ENCODE measurements at regions not wholly inside any gene's neighbourhood (a gene's known extent, or its start where the extent isn't known, plus 50 kb on each side); places are given as distances from the start of the nearest gene placed in this dataset.

- DNase-seq, result no peak
Observed at GRCh38 chr20:10771435-10772140, 97.8 kb upstream of the JAG1 start.

GRCh38 chr20:10774357-10774943 is 100.7 kb upstream of the JAG1 start:
- no peak for DNase-seq

- DNase-seq, result no peak
Observed at GRCh38 chr20:10777710-10778109, 103.9 kb upstream of the JAG1 start.

DNA sequence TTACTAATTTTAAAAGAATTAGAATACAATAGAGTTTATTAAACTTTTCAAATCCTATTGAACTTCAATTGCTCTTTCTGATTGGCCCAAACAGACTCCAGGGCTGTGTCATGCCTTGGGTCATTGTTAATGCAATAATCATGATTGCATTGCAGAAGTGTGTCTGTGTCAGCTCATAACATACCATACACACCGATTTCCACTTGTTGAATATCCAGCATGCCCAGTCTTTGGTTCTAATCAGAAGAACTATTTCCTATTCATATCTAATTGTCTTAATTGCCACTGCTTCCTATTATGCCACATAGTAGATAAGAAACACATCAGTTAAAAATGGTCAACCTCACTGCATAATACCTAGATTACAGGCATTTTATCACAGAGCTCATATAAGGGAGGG is 106.1 kb upstream of the JAG1 start:
- no peak for DNase-seq

GRCh38 chr20:10780901-10781300 is 107.1 kb upstream of the JAG1 start:
- DNase-seq, result no peak

GRCh38 chr20:10781526-10781925 is 107.7 kb upstream of the JAG1 start:
- DNase-seq, result no peak

- peak; percentile 69 for DNase-seq
Observed at GRCh38 chr20:10783707-10784553, 110.1 kb upstream of the JAG1 start.

- no peak for DNase-seq
Observed at GRCh38 chr20:10784554-10785183, 110.9 kb upstream of the JAG1 start.

GRCh38 chr20:10786678-10787077 is 112.9 kb upstream of the JAG1 start:
- DNase-seq, result no peak

DNA sequence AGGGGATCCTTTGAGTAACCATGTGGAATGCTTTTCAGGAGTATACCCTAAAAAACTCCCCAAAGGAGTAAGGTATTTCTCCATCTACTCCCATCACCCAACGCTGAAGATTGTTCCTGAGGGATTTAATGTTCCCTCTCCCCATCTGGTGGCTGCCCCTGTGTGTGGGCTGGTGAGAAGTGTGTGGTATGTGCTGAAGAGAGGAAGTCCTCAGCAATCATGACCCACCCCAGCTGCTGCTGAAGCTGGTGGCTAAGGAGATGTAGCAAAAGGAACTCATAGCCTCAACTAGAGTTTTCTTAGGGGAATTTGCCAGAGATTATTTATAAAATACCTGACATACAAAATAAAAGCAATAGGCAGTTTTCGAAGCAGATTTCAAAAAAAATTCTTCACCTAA is 114.3 kb upstream of the JAG1 start:
- DNase-seq, result no peak

DNA sequence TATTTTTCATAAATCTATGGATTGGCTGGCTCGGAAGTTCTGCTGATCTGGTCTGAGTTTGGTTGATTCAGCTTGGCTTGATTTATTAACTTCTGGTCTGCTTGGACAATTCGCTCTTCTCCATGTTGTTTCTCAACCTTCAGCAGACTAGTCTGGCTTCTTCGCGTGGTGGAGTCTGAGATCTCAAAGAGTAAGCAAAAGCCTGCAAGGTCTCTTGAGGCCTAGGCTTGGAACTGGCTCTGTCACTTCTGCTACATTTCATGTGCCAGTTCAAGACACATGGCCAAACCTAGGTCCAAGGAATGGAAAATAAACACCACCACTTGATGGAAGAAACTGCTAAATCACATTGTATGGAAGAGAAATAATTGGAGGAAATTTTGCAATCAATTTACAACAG is 115.1 kb upstream of the JAG1 start:
- no peak for DNase-seq

GRCh38 chr20:10789386-10789785 is 115.6 kb upstream of the JAG1 start:
- DNase-seq, result no peak

DNA sequence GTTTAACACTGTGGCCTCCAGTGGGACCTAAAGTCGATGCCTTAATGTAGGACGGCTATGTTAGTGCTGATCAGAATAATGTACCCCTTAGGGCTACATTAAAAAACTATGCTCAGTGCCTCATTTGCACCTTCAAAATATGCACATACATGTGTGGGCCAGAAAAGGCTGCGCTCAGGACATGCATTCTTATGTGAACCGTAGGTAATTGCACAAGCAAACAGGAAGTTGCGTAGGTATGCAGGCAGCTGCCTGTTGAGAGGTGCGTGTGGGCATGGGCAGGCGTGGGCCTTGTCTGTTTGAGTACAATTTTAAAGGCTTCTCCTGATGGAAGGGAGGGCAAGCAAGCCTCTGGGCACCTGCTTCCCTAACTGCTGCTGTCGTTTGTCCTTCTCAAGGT is 116.2 kb upstream of the JAG1 start:
- no peak for DNase-seq

GRCh38 chr20:10792291-10792690 is 118.5 kb upstream of the JAG1 start:
- DNase-seq, result no peak

DNA sequence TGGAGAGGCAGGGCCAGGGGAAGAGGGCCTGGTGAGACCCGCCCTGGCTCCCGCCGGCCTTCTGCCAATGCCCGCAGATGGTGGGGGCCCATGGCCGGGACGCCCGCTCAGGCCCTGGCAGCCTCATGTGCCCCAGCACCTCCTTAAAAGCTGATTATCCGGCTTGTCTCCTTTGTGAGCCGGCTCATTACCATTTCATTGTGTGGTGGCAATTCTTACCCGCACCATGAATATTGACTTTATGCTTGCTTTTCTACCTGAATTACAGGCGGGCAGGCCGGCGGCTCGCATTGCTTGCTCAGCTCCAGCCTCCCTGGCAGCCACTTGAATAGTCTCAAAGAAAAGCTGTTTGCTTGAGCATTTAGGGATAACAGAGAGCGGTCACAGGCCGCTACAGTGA is 120.0 kb upstream of the JAG1 start:
- no peak for DNase-seq

GRCh38 chr20:10794765-10795164 is 121.0 kb upstream of the JAG1 start:
- no peak for DNase-seq

DNA sequence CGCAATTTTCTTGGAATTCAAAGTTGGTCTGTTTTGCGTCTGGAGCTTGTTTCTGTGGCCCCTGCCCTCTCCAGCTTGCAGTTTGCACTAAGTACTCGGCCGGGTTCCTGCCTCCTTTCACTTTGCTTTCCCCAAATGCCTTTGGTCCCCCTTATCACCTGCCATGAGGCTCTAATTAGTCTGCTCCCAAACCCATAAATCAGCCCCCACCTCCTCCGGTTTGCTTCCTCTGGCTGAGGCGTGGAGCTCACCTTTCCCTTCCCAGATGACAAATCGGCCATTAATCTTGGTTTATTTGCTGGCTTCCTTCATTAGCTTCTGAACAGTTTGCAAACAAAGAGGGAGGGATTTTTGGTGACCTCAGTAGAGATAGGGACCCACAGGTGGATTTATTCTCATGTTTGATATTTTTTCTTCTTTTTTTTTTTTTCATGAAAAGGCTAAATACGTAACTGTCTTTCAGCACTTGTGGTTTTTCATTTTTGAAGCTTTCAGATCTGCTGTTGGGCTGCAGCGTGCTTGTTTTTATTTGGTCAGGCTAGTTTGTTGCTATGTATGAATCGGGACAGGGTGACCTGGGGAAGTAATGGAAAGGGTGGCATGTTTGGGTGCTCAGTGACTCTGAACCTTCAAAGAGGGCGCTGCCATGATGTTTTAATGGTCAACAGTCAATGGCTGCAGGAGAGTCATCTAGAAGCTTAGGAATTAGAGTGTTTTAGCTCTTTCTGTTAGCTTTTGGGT is 121.7 kb upstream of the JAG1 start:
- no peak for DNase-seq

DNA sequence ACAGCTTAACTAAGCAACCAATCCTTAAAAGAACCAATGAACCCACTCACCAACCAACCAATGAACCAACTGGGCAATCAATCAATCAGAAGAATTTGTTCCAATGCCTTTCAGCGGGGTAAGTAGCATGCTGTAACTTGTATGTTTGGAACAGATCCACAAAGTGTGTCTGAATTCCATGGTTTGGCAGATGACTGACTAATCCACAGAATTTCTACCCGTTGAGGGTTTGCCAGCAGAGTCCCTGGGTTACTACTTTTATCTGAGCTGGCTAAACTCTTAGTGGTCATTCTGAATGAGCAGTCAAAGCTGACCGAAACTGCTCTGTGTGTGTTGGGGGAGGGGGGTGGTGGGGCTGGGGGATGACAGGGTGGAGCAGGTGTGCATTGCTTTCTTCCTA is 125.0 kb upstream of the JAG1 start:
- no peak for DNase-seq

DNA sequence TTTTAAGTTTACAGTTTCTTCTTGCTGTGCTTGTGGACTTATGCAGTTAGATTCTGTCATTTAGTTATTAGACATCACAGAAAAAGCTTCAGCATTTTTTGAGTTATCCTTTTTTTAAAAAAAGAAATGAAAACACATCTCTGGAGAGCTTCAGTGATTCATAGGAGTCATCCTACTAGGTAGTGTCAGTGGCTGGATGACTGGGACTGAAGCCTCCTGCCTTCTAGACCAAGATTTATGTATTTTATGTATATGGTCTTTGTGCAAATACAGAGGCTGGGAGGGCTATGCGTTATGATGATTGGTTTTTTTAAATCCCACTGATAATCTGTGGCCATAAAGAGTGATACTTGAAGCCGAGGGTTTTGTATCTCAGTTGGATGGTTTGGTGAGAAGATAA is 125.9 kb upstream of the JAG1 start:
- no peak for DNase-seq

DNA sequence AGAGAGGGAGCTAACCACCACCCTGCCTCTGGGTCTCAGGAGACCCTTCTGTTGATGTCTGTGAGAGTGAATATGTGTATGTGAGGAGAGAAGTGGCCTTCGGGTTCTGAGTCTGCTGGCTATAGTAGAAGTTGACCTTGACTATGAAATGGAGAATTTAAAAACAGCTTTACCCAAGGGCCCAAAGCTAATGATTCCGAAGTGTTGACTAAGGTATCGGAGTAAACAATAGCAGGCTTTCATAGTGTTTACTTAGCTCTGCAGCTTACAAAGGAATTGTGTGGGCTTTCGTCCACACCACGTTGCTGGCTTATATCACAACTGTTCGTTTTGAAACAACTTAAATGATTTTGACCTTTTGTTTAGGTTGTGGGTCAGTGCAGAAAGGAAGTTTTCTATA is 126.5 kb upstream of the JAG1 start:
- DNase-seq, result no peak

DNA sequence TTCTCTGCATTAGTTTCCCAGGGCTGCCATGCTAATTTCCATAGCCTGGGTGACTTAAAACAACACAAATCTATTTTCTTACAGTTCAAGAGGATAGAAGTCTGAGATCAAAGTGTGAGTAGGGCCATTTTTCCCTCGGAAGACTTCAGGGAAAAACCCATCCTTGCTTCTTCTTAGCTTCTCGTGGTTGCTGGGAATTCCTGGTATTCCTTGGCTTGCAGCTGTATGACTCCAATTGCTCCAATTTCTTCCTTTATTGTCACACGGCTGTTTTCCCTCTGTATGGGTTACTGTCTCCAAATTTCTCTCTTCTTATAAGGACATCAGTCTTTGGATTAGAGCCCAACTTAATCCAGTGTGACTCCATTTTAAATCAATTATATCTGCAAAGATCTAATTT is 128.4 kb upstream of the JAG1 start:
- DNase-seq, result no peak

- DNase-seq, result peak; percentile 4
Observed at GRCh38 chr20:10805764-10806163, 132.0 kb upstream of the JAG1 start.

GRCh38 chr20:10806539-10806938 is 132.7 kb upstream of the JAG1 start:
- DNase-seq, result no peak

Measured in dermis blood vessel endothelial cell (primary cell).